Mesenchymal stem cell (in vitro differentiated cells and primary cell): ENCODE measurements at regions not wholly inside any gene's neighbourhood (a gene's known extent, or its start where the extent isn't known, plus 50 kb on each side); places are given as distances from the start of the nearest gene placed in this dataset.

Experiments
- DNase-seq: peaks from one replicate; pipeline ENCODE4 v3.0.0-alpha.2; 2013
- H2AFZ ChIP-seq: one replicate; pipeline ENCODE4 v1.6.1; 2013; ENCODE audit warnings: low read depth, mild to moderate bottlenecking, control low read depth, inconsistent platforms, low read length, moderate library complexity
- H2AK5ac ChIP-seq: 2 replicates; pipeline ENCODE4 v1.6.1; 2013; ENCODE audit warnings: low read length, moderate library complexity, mild to moderate bottlenecking, inconsistent platforms; ENCODE audit not compliant: severe bottlenecking
- H2BK120ac ChIP-seq: one replicate; pipeline ENCODE4 v1.6.1; 2013; ENCODE audit warnings: low read depth, mild to moderate bottlenecking, inconsistent platforms, low read length, moderate library complexity
- H2BK12ac ChIP-seq, 2 experiments: one replicate each; pipeline ENCODE4 v1.6.1; 2013; ENCODE audit warnings: inconsistent platforms in 2 of 2, low read length in 2 of 2, mild to moderate bottlenecking in 2 of 2, moderate library complexity in 2 of 2, control low read depth in 1 of 2
- H2BK15ac ChIP-seq: one replicate; pipeline ENCODE4 v1.6.1; 2013; ENCODE audit warnings: mild to moderate bottlenecking, low read depth, inconsistent platforms; ENCODE audit not compliant: poor library complexity, severe bottlenecking
- H2BK5ac ChIP-seq: 2 replicates; pipeline ENCODE4 v1.6.1; 2013; ENCODE audit warnings: low read depth, mild to moderate bottlenecking, low read length, control low read depth, inconsistent platforms; ENCODE audit not compliant: poor library complexity, severe bottlenecking
- H3K14ac ChIP-seq, 2 experiments: one replicate each; pipeline ENCODE4 v1.6.1; 2013; ENCODE audit warnings: inconsistent platforms in 2 of 2, low read length in 2 of 2, control low read depth in 1 of 2, mild to moderate bottlenecking in 1 of 2, moderate library complexity in 1 of 2
- H3K18ac ChIP-seq, 2 experiments: one replicate each; pipeline ENCODE4 v1.6.1; 2013; ENCODE audit warnings: inconsistent platforms in 2 of 2, low read length in 2 of 2, control low read depth in 1 of 2, low read depth in 1 of 2, mild to moderate bottlenecking in 1 of 2
- H3K23ac ChIP-seq, 2 experiments: one replicate each; pipeline ENCODE4 v1.6.1; 2013; ENCODE audit warnings: inconsistent platforms in 2 of 2, low read length in 2 of 2, mild to moderate bottlenecking in 2 of 2, moderate library complexity in 2 of 2, control low read depth in 1 of 2
- H3K27ac ChIP-seq: 2 replicates; pipeline ENCODE4 v1.5.1; 2013; ENCODE audit warnings: mild to moderate bottlenecking, moderate library complexity, low read length, control low read depth, inconsistent platforms; ENCODE audit not compliant: poor library complexity, severe bottlenecking
- H3K27me3 ChIP-seq, 2 experiments: 2 replicates each; pipeline versions ENCODE4 v1.6.1 to v1.7.0; 2013; ENCODE audit warnings: low read length in 2 of 2, mild to moderate bottlenecking in 2 of 2, moderate library complexity in 2 of 2, control low read depth in 1 of 2, inconsistent platforms in 1 of 2; ENCODE audit not compliant: control insufficient read depth in 1 of 2, insufficient read depth in 1 of 2
- H3K36me3 ChIP-seq, 2 experiments: 2 replicates each; pipeline versions ENCODE4 v1.6.1 to v1.7.0; 2013; ENCODE audit warnings: low read length in 2 of 2, control low read depth in 1 of 2, inconsistent platforms in 1 of 2, low read depth in 1 of 2, mild to moderate bottlenecking in 1 of 2; ENCODE audit not compliant: insufficient read depth in 2 of 2, control insufficient read depth in 1 of 2
- H3K4ac ChIP-seq, 2 experiments: one replicate each; pipeline ENCODE4 v1.6.1; 2013; ENCODE audit warnings: inconsistent platforms in 2 of 2, low read length in 2 of 2, mild to moderate bottlenecking in 2 of 2, moderate library complexity in 2 of 2, control low read depth in 1 of 2, low read depth in 1 of 2
- H3K4me1 ChIP-seq: 2 replicates; pipeline ENCODE4 v1.6.1; 2013; ENCODE audit warnings: low read depth, low read length, control low read depth; ENCODE audit not compliant: control insufficient read depth, insufficient read depth
- H3K4me2 ChIP-seq: 2 replicates; pipeline ENCODE4 v1.6.1; 2013; ENCODE audit warnings: low read length, mild to moderate bottlenecking, inconsistent platforms; ENCODE audit not compliant: poor library complexity, severe bottlenecking
- H3K4me3 ChIP-seq, 2 experiments: 2 replicates each; pipeline versions ENCODE4 v1.5.1 to v1.7.0; 2013; ENCODE audit warnings: low read length in 2 of 2, mild to moderate bottlenecking in 2 of 2, control low read depth in 1 of 2, low read depth in 1 of 2; ENCODE audit not compliant: insufficient read depth in 1 of 2
- H3K79me1 ChIP-seq: replicated peaks from 2 replicates; pipeline ENCODE4 v1.6.1; 2013; ENCODE audit warnings: mild to moderate bottlenecking, control low read depth, low read length, inconsistent platforms; ENCODE audit not compliant: poor library complexity, severe bottlenecking
- H3K9ac ChIP-seq: 2 replicates; pipeline ENCODE4 v1.7.0; 2013; ENCODE audit warnings: mild to moderate bottlenecking, low read length, moderate library complexity
- H3K9me3 ChIP-seq: 2 replicates; pipeline ENCODE4 v1.7.0; 2013; ENCODE audit warnings: mild to moderate bottlenecking, low read length; ENCODE audit not compliant: control insufficient read depth
- H4K8ac ChIP-seq: one replicate; pipeline ENCODE4 v1.6.1; 2013; ENCODE audit warnings: inconsistent platforms, mild to moderate bottlenecking, low read length, moderate library complexity
- H4K91ac ChIP-seq: one replicate; pipeline ENCODE4 v1.6.1; 2013; ENCODE audit warnings: mild to moderate bottlenecking, low read length, inconsistent platforms
- WGBS: methylation state at CpG from one replicate; pipeline ENCODE4 v1.1.7; 2013; ENCODE audit warnings: mixed read lengths; 5-methylcytosine and 5-hydroxymethylcytosine counted together

- Histone ChIP-seq H2AFZ (no peak overlapping the region), H3K36me3 (no peaks in the 10 kb centered on the region), H2BK5ac (no peak overlapping the region), H3K27me3 (no peaks in the 10 kb centered on the region), H3K4ac (no peak overlapping the region), H2BK15ac (no peak overlapping the region), H3K27ac (no peak overlapping the region), H3K23ac (no peak overlapping the region), H3K9ac (no peak overlapping the region), H2BK120ac (no peak overlapping the region), H4K91ac (no peak overlapping the region), H3K18ac (no peak overlapping the region), H3K14ac (no peak overlapping the region), H3K79me1 (no peaks in the 10 kb centered on the region), H3K4me3 (no peak overlapping the region), H2BK12ac (no peak overlapping the region), H3K4me2 (no peak overlapping the region), H4K8ac (no peak overlapping the region), H3K9me3 (no peaks in the 10 kb centered on the region), H2AK5ac (no peak overlapping the region), H3K4me1 (no peaks in the 10 kb centered on the region)
- 77% methylated on average over 3 of the region's 4 CpGs for WGBS
- DNase-seq, result no peak
These were observed 466.6 kb downstream of the RAP2B start for GRCh38 chr3:153628591-153628990.

- Histone ChIP-seq H3K4ac (no peak overlapping the region), H3K23ac (no peak overlapping the region), H2BK15ac (no peak overlapping the region), H3K18ac (no peak overlapping the region), H2AK5ac (no peak overlapping the region), H3K4me2 (no peak overlapping the region), H3K27ac (no peak overlapping the region), H3K14ac (no peak overlapping the region), H3K36me3 (no peaks in the 10 kb centered on the region), H3K4me3 (no peak overlapping the region), H2BK5ac (no peak overlapping the region), H3K9ac (no peak overlapping the region), H3K27me3 (no peaks in the 10 kb centered on the region), H3K4me1 (no peaks in the 10 kb centered on the region), H3K79me1 (no peaks in the 10 kb centered on the region), H3K9me3 (no peaks in the 10 kb centered on the region), H4K8ac (no peak overlapping the region), H4K91ac (no peak overlapping the region), H2BK120ac (no peak overlapping the region), H2AFZ (no peak overlapping the region), H2BK12ac (no peak overlapping the region)
- 92% methylated on average over 2 of the region's 2 CpGs for WGBS
- no peak for DNase-seq
These were observed 467.1 kb downstream of the RAP2B start for GRCh38 chr3:153629148-153629547.

- no CpG with 5 or more reads among the region's 2 CpGs for WGBS
- Histone ChIP-seq H3K27me3 (no peaks in the 10 kb centered on the region), H3K27ac (no peak overlapping the region), H3K79me1 (no peaks in the 10 kb centered on the region), H2BK5ac (no peak overlapping the region), H3K4me1 (no peaks in the 10 kb centered on the region), H2BK12ac (no peak overlapping the region), H3K4ac (no peak overlapping the region), H3K14ac (no peak overlapping the region), H3K9me3 (no peaks in the 10 kb centered on the region), H3K4me3 (no peak overlapping the region), H3K36me3 (no peaks in the 10 kb centered on the region), H3K4me2 (no peak overlapping the region), H4K8ac (no peak overlapping the region), H2BK120ac (no peak overlapping the region), H3K9ac (no peak overlapping the region), H3K18ac (no peak overlapping the region), H2BK15ac (no peak overlapping the region), H4K91ac (no peak overlapping the region), H2AFZ (no peak overlapping the region), H2AK5ac (no peak overlapping the region), H3K23ac (no peak overlapping the region)
- no peak for DNase-seq
These were observed 469.1 kb downstream of the RAP2B start for GRCh38 chr3:153631102-153631501.

- Histone ChIP-seq H3K23ac (no peak overlapping the region), H2AFZ (no peak overlapping the region), H3K9me3 (no peaks in the 10 kb centered on the region), H3K27ac (no peak overlapping the region), H2BK120ac (no peak overlapping the region), H3K27me3 (no peaks in the 10 kb centered on the region), H3K79me1 (no peaks in the 10 kb centered on the region), H3K14ac (no peak overlapping the region), H4K91ac (no peak overlapping the region), H2BK5ac (no peak overlapping the region), H3K4me2 (no peak overlapping the region), H3K4me1 (no peaks in the 10 kb centered on the region), H2BK12ac (no peak overlapping the region), H3K9ac (no peak overlapping the region), H3K18ac (no peak overlapping the region), H2AK5ac (no peak overlapping the region), H3K4ac (no peak overlapping the region), H2BK15ac (no peak overlapping the region), H3K4me3 (no peak overlapping the region), H4K8ac (no peak overlapping the region), H3K36me3 (no peaks in the 10 kb centered on the region)
- DNase-seq, result no peak
- 86% methylated on average over 1 of the region's 2 CpGs for WGBS
These were observed 469.6 kb downstream of the RAP2B start for GRCh38 chr3:153631664-153632063.
